GM23338 (cell line): ENCODE measurements at regions not wholly inside any gene's neighbourhood (a gene's known extent, or its start where the extent isn't known, plus 50 kb on each side); places are given as distances from the start of the nearest gene placed in this dataset.

Source experiments
- CREB1 ChIP-seq: fragments of 250-450 bp; sonication (Bioruptor Pico); IDR thresholded peaks from 2 replicates; pipeline ENCODE4 v1.5.0; 2020; ENCODE audit warnings: low read depth, mild to moderate bottlenecking, moderate library complexity
- EZH2 ChIP-seq: fragments of 200-600 bp; sonication (generic); IDR thresholded peaks from one replicate; pipeline ENCODE4 v1.8.0; 2017; ENCODE audit warnings: antibody characterized with exemption, mild to moderate bottlenecking, low read depth; ENCODE audit not compliant: unreplicated experiment
- EZH2phosphoT487 ChIP-seq: fragments of 200-600 bp; sonication (generic); IDR thresholded peaks from one replicate; pipeline ENCODE4 v1.8.1; 2018; ENCODE audit warnings: antibody characterized with exemption; ENCODE audit not compliant: unreplicated experiment
- JUNB ChIP-seq: IDR thresholded peaks from one replicate; pipeline ENCODE4 v1.6.1; 2016; ENCODE audit warnings: antibody characterized with exemption; ENCODE audit not compliant: unreplicated experiment
- POLR2AphosphoS5 ChIP-seq: IDR thresholded peaks from 2 replicates; pipeline ENCODE4 v1.6.1; 2016; ENCODE audit warnings: antibody characterized with exemption, low read depth
- STAT1 ChIP-seq: IDR thresholded peaks from one replicate; pipeline ENCODE4 v1.6.1; 2016; ENCODE audit warnings: antibody characterized with exemption; ENCODE audit not compliant: unreplicated experiment
- ZNF114 ChIP-seq: fragments of 250-450 bp; sonication (Bioruptor Pico); IDR thresholded peaks from 2 replicates; pipeline ENCODE4 v1.5.0; 2020; ENCODE audit warnings: mild to moderate bottlenecking, moderate library complexity
- ZNF331 ChIP-seq: fragments of 250-450 bp; sonication (Bioruptor Pico); IDR thresholded peaks from 2 replicates; pipeline ENCODE4 v1.5.0; 2020; ENCODE audit warnings: low read depth, mild to moderate bottlenecking, moderate library complexity
- TF ChIP-seq, protein P1 (sequence below): IDR thresholded peaks from one replicate; pipeline ENCODE4 v1.6.1; 2018; ENCODE audit warnings: antibody characterized with exemption; ENCODE audit not compliant: unreplicated experiment
- TF ChIP-seq, protein P2 (sequence below), 2 experiments: fragments of 200-600 bp in 1 of 2; sonication (generic) in 1 of 2; conservative IDR thresholded peaks; 2 replicates each; pipeline versions ENCODE4 v1.5.1 to v1.6.1; 2016 to 2017; ENCODE audit warnings: antibody characterized with exemption in 2 of 2, low read depth in 2 of 2, mild to moderate bottlenecking in 2 of 2, moderate library complexity in 1 of 2
- TF ChIP-seq, protein P3 (sequence below): IDR thresholded peaks from 2 replicates; pipeline ENCODE4 v1.6.1; 2016; ENCODE audit warnings: antibody characterized with exemption

DNA sequence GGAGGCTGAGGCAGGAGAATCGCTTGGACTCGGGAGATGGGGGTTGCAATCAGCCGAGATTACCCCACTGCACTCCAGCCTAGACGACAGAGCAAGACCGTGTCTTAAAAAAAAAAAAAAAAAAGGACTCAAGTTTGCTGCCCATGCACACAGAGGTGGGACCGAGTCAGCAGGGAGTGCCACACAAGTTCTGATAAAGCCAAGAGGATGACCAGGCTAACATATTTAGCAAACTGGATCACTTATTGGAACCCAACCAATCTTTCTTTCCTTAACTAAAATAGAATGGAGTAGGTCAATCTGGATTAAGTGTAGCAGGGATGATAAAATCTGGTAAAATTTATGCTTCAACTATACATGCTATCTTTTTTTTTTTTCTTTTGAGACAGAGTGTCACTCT, 190.4 kb upstream of the FOXN3 start:
- TF ChIP-seq EZH2phosphoT487 (no peak), EZH2 (no peak), CREB1 (CRISPR knock-in tag) (no peak), ZNF331 (no peak), JUNB (no peak), POLR2AphosphoS5 (no peak), ZNF114 (CRISPR knock-in tag) (no peak), STAT1 (no peak)
- TF ChIP-seq, protein P1, sequence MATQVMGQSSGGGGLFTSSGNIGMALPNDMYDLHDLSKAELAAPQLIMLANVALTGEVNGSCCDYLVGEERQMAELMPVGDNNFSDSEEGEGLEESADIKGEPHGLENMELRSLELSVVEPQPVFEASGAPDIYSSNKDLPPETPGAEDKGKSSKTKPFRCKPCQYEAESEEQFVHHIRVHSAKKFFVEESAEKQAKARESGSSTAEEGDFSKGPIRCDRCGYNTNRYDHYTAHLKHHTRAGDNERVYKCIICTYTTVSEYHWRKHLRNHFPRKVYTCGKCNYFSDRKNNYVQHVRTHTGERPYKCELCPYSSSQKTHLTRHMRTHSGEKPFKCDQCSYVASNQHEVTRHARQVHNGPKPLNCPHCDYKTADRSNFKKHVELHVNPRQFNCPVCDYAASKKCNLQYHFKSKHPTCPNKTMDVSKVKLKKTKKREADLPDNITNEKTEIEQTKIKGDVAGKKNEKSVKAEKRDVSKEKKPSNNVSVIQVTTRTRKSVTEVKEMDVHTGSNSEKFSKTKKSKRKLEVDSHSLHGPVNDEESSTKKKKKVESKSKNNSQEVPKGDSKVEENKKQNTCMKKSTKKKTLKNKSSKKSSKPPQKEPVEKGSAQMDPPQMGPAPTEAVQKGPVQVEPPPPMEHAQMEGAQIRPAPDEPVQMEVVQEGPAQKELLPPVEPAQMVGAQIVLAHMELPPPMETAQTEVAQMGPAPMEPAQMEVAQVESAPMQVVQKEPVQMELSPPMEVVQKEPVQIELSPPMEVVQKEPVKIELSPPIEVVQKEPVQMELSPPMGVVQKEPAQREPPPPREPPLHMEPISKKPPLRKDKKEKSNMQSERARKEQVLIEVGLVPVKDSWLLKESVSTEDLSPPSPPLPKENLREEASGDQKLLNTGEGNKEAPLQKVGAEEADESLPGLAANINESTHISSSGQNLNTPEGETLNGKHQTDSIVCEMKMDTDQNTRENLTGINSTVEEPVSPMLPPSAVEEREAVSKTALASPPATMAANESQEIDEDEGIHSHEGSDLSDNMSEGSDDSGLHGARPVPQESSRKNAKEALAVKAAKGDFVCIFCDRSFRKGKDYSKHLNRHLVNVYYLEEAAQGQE: no peak
- TF ChIP-seq, protein P2, sequence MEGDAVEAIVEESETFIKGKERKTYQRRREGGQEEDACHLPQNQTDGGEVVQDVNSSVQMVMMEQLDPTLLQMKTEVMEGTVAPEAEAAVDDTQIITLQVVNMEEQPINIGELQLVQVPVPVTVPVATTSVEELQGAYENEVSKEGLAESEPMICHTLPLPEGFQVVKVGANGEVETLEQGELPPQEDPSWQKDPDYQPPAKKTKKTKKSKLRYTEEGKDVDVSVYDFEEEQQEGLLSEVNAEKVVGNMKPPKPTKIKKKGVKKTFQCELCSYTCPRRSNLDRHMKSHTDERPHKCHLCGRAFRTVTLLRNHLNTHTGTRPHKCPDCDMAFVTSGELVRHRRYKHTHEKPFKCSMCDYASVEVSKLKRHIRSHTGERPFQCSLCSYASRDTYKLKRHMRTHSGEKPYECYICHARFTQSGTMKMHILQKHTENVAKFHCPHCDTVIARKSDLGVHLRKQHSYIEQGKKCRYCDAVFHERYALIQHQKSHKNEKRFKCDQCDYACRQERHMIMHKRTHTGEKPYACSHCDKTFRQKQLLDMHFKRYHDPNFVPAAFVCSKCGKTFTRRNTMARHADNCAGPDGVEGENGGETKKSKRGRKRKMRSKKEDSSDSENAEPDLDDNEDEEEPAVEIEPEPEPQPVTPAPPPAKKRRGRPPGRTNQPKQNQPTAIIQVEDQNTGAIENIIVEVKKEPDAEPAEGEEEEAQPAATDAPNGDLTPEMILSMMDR (conservative IDR thresholded peaks at IDR 0.05; ENCODE audit: low read depth in 2 of 2): no peak
- TF ChIP-seq, protein P3, sequence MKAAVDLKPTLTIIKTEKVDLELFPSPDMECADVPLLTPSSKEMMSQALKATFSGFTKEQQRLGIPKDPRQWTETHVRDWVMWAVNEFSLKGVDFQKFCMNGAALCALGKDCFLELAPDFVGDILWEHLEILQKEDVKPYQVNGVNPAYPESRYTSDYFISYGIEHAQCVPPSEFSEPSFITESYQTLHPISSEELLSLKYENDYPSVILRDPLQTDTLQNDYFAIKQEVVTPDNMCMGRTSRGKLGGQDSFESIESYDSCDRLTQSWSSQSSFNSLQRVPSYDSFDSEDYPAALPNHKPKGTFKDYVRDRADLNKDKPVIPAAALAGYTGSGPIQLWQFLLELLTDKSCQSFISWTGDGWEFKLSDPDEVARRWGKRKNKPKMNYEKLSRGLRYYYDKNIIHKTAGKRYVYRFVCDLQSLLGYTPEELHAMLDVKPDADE: no peak
